HL-60 (cell line): ENCODE measurements at regions not wholly inside any gene's neighbourhood (a gene's known extent, or its start where the extent isn't known, plus 50 kb on each side); places are given as distances from the start of the nearest gene placed in this dataset.

ENCODE experiments used
- DNase-seq, 2 experiments: peaks; one replicate each; pipeline ENCODE4 v3.0.0-alpha.2; 2010 to 2020; ENCODE audit warnings: low read depth in 1 of 2, low spot score in 1 of 2
- H3K27ac ChIP-seq: fragments of 250-450 bp; sonication (Bioruptor Pico); replicated peaks from 2 replicates; pipeline ENCODE4 v1.5.1; 2020; ENCODE audit warnings: mild to moderate bottlenecking, moderate library complexity
- H3K27me3 ChIP-seq: fragments of 250-450 bp; sonication (Bioruptor Pico); 2 replicates; pipeline ENCODE4 v1.5.1; 2021; ENCODE audit warnings: mild to moderate bottlenecking, moderate library complexity; ENCODE audit not compliant: insufficient read depth, poor library complexity, severe bottlenecking
- H3K4me3 ChIP-seq: replicated peaks from 2 replicates; pipeline ENCODE4 v1.5.1; 2011; ENCODE audit warnings: mild to moderate bottlenecking, control low read depth, low read length; ENCODE audit not compliant: insufficient read depth
- CTCF ChIP-seq: IDR thresholded peaks from one replicate; pipeline ENCODE4 v1.5.1; 2011; ENCODE audit warnings: low read length, control low read depth, inconsistent platforms; ENCODE audit not compliant: insufficient read depth
- GABPA ChIP-seq: IDR thresholded peaks from 2 replicates; pipeline ENCODE4 v1.6.1; 2012; ENCODE audit warnings: low read depth
- POLR2AphosphoS5 ChIP-seq: IDR thresholded peaks from 2 replicates; pipeline ENCODE4 v1.6.1; 2012; ENCODE audit warnings: low read depth
- REST ChIP-seq: IDR thresholded peaks from 2 replicates; pipeline ENCODE4 v1.6.1; 2012; ENCODE audit warnings: low read depth; ENCODE audit not compliant: insufficient replicate concordance
- SPI1 ChIP-seq: IDR thresholded peaks from 2 replicates; pipeline ENCODE4 v1.6.1; 2012; ENCODE audit warnings: low read depth, mild to moderate bottlenecking, borderline replicate concordance

- Histone ChIP-seq H3K27ac (no peak overlapping the region), H3K4me3 (no peak overlapping the region), H3K27me3 (no peaks in the 10 kb centered on the region)
- DNase-seq = no peak
- TF ChIP-seq SPI1 (no peak), GABPA (no peak), POLR2AphosphoS5 (no peak)
Measured at GRCh38 chrX:43267652-43268051, 388.4 kb upstream of the MAOA start.

- no peak for DNase-seq
- H3K4me3 ChIP-seq = no peak overlapping the region
- H3K27ac ChIP-seq = no peak overlapping the region
- H3K27me3 ChIP-seq = no peaks in the 10 kb centered on the region
- no peak for TF ChIP-seq SPI1
- no peak for TF ChIP-seq GABPA
- TF ChIP-seq CTCF = no peak
- no peak for TF ChIP-seq REST
- TF ChIP-seq POLR2AphosphoS5 = no peak
Measured at GRCh38 chrX:43269201-43269600, 386.9 kb upstream of the MAOA start.

- no peak overlapping the region for H3K27ac ChIP-seq
- DNase-seq = no peak
- TF ChIP-seq POLR2AphosphoS5 (no peak), GABPA (no peak), CTCF (no peak), REST (no peak), SPI1 (no peak)
- no peaks in the 10 kb centered on the region for H3K27me3 ChIP-seq
- no peak overlapping the region for H3K4me3 ChIP-seq
Measured at GRCh38 chrX:43277879-43278278, 378.2 kb upstream of the MAOA start.

GRCh38 chrX:43278440-43278839 is 377.7 kb upstream of the MAOA start:
- Histone ChIP-seq H3K4me3 (no peak overlapping the region), H3K27ac (no peak overlapping the region), H3K27me3 (no peaks in the 10 kb centered on the region)
- no peak for DNase-seq
- TF ChIP-seq POLR2AphosphoS5 (no peak), SPI1 (no peak), GABPA (no peak), REST (no peak), CTCF (no peak)
